Adrenal gland (tissue), 9 donors: ENCODE measurements at regions not wholly inside any gene's neighbourhood (a gene's known extent, or its start where the extent isn't known, plus 50 kb on each side); places are given as distances from the start of the nearest gene placed in this dataset.

Source experiments
- DNase-seq, 7 donors: peaks; one replicate each; pipeline ENCODE4 v3.0.0-alpha.2; 2019 to 2020
- H3K27ac ChIP-seq, 5 donors: fragments of 200-600 bp; sonication (generic) in 4 of 5; 1 replicate in 3 of 5; 2 replicates in 2 of 5; pipeline versions ENCODE4 v1.5.1 to v1.8.0; 2016 to 2020; ENCODE audit warnings: mild to moderate bottlenecking in 1 of 5
- H3K27me3 ChIP-seq: fragments of 200-600 bp; 2 replicates; pipeline ENCODE4 v1.8.0; 2021
- H3K36me3 ChIP-seq, 2 donors: fragments of 200-600 bp; replicated peaks in 1 of 2; 1 replicate in 1 of 2; 2 replicates in 1 of 2; pipeline versions ENCODE4 v1.5.1 to v1.8.0; 2018 to 2022
- H3K4me1 ChIP-seq, 2 donors: fragments of 200-600 bp; replicated peaks in 1 of 2; 1 replicate in 1 of 2; 2 replicates in 1 of 2; pipeline versions ENCODE4 v1.5.1 to v1.8.0; 2018 to 2021
- H3K4me3 ChIP-seq, 4 donors: fragments of 200-600 bp; sonication (generic) in 3 of 4; one replicate each; pipeline ENCODE4 v1.5.1; 2016 to 2018
- H3K9me3 ChIP-seq, 3 donors: fragments of 200-600 bp; sonication (generic) in 1 of 3; replicated peaks in 1 of 3; 1 replicate in 2 of 3; 2 replicates in 1 of 3; pipeline versions ENCODE4 v1.5.1 to v1.8.0; 2016 to 2021
- POLR2A ChIP-seq, 2 donors: fragments of 450-650 bp; IDR thresholded peaks; one replicate each; pipeline ENCODE4 v1.6.1; 2017; ENCODE audit warnings: antibody characterized with exemption in 2 of 2, mild to moderate bottlenecking in 2 of 2, moderate library complexity in 1 of 2
- WGBS, 4 donors: extraction: QIAGEN DNeasy Blood & Tissue Kit in 2 of 4; methylation state at CpG; one replicate each; pipeline versions ENCODE4 v1.1.5 to v1.1.7; 2013 to 2017; 5-methylcytosine and 5-hydroxymethylcytosine counted together
- intact Hi-C, 2 donors: fragments of 100-400 bp; cut with DNase I; formaldehyde crosslinking; loops; one replicate each; pipeline versions ENCODE4 v1.14.1 to v1.15.0; 2022 to 2023
- TF ChIP-seq, protein P1 (sequence below), 6 experiments: fragments of 450-650 bp in 4 of 6; fragments of 200-600 bp in 2 of 6; sonication (generic) in 1 of 6; IDR thresholded peaks; 1 replicate in 5 of 6; 2 replicates in 1 of 6; pipeline versions ENCODE4 v1.5.1 to v1.8.0; 2016 to 2021; ENCODE audit warnings: antibody characterized with exemption in 6 of 6, mild to moderate bottlenecking in 2 of 6, moderate library complexity in 1 of 6
- donor health status: healthy with polysubstance abuse.
- donor health status: Bipolar disorder and iron deficiency.
- donor health status: DM: yes; HTN: yes; CAD: no.
- donor health status: DM: no; HTN: no; CAD: no.
- donor health status: DM: no; HTN: no; CAD: no.

DNA sequence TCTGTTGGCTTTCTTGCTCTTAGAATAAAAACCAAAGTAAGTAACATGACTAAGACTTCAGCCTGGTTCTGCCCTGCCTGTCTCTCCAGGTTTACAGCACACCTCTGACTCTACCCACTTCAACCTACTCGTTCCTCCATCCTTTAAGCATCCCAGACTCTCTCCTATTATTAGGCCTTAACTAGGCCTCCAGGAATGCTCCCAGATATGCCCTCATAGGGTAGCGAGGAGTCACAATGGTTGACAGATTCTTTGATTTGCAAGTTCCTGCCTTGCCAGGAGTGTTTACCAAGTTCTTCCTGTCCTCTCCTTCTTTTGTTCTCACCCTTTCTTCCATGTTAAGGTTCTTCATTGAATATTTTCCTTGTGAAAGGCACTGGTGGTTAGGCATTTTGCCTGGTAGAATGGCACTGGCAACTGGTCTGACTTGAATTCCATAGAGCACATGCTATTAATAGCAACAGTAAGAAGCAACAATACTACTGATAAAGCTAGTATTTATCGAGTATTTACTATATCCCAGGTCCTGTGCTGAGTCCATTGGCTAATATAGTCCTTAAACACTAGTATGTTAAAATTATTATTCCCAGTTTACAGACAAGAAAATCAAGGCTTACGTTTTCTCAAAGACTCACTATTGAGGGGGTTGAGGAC, 327.9 kb upstream of the PRKCQ start:
- no peak for DNase-seq
- Histone ChIP-seq H3K4me1 (peaks cover 5 to 11% of the 10 kb centered on the region in 2 donors), H3K9me3 (no peaks in the 10 kb centered on the region), H3K27ac (no peak overlapping the region), H3K27me3 (no peaks in the 10 kb centered on the region), H3K4me3 (no peak overlapping the region), H3K36me3 (no peaks in the 10 kb centered on the region)
- WGBS, 4 donors: 84 to 89% (median 86%) methylated on average over 4 of the region's 4 CpGs
- TF ChIP-seq, protein P1, sequence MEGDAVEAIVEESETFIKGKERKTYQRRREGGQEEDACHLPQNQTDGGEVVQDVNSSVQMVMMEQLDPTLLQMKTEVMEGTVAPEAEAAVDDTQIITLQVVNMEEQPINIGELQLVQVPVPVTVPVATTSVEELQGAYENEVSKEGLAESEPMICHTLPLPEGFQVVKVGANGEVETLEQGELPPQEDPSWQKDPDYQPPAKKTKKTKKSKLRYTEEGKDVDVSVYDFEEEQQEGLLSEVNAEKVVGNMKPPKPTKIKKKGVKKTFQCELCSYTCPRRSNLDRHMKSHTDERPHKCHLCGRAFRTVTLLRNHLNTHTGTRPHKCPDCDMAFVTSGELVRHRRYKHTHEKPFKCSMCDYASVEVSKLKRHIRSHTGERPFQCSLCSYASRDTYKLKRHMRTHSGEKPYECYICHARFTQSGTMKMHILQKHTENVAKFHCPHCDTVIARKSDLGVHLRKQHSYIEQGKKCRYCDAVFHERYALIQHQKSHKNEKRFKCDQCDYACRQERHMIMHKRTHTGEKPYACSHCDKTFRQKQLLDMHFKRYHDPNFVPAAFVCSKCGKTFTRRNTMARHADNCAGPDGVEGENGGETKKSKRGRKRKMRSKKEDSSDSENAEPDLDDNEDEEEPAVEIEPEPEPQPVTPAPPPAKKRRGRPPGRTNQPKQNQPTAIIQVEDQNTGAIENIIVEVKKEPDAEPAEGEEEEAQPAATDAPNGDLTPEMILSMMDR (IDR thresholded peaks at IDR 0.05): no peak
- no peak for TF ChIP-seq POLR2A (IDR thresholded peaks at IDR 0.05)
- intact Hi-C loops: no loop called here

DNA sequence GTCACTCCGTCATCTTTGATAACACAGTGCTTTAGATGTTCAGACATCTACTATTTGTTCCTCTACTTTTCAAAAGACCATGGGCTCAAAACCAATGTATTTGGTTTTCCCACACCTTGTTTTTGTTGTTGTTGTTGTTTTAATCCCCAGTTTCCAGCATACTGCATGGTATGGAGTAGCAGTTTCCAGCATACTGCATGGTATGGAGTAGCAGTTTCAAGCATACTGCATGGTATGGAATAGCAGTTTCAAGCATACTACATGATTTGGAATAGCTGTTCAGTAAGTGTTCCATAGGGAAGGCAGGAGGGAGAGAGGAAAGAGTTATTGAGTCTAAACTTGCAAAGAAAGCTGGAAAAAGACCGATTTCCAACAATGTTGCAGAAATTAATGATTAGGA, 314.3 kb upstream of the PRKCQ start:
- TF ChIP-seq, protein P1 (IDR thresholded peaks at IDR 0.05): no peak
- TF ChIP-seq POLR2A (IDR thresholded peaks at IDR 0.05): no peak
- H3K27me3 ChIP-seq: no peaks in the 10 kb centered on the region
- H3K9me3 ChIP-seq: no peaks in the 10 kb centered on the region
- H3K4me3 ChIP-seq: no peak overlapping the region
- no peaks in the 10 kb centered on the region for H3K36me3 ChIP-seq
- no peak for DNase-seq
- H3K4me1 ChIP-seq: no peaks in the 10 kb centered on the region
- no peak overlapping the region for H3K27ac ChIP-seq
- intact Hi-C loops: no loop called here
- 83 to 97% (median 86%) methylated on average over 2 of the region's 2 CpGs for WGBS, 4 donors

DNA sequence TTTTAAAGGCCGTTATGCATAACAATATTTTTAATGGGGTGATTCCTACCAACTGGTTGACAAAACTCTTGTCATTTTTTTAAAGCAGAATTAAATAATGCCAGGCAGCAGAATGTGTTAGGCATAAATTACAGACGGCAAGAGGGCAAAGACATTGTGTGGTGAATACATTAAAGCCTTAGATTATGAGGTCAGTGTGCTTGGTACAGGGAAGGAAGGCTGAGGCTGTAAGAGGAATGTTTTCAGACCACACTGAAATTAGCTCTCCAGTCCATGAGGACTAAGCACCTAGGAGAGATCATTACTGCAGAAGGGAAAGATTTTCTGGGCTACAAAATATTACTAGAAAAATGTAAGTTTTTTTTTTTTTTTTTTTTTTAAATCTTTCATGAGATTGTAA, 312.8 kb upstream of the PRKCQ start:
- Histone ChIP-seq H3K36me3 (no peaks in the 10 kb centered on the region), H3K4me1 (no peaks in the 10 kb centered on the region), H3K27me3 (no peaks in the 10 kb centered on the region), H3K9me3 (no peaks in the 10 kb centered on the region), H3K27ac (no peak overlapping the region), H3K4me3 (no peak overlapping the region)
- no peak for DNase-seq
- no peak for TF ChIP-seq POLR2A (IDR thresholded peaks at IDR 0.05)
- TF ChIP-seq, protein P1 (IDR thresholded peaks at IDR 0.05): no peak
- intact Hi-C loops: no loop called here
- 69 to 87% (median 76%) methylated on average over 2 of the region's 2 CpGs for WGBS, 4 donors

DNA sequence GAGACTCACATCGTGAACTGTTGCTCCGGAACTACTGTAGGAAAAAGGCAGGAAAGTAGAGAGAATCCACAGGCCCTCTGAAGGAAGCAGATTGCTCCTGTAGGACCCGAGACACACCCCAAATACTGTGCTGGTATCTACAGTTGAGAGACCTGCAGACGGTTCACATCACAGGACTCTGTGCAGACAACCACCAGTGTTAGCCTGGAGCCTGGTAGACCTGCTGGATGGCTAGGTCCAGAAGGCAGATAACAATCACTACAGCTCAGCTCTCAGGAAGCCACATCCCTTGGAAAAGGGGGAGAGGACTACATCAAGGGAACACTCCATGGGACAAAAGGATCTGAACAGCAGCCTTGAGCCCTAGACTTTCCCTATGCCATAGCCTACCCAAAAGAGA, 311.8 kb upstream of the PRKCQ start:
- WGBS, 4 donors: 78 to 90% (median 82%) methylated on average over 4 of the region's 4 CpGs
- intact Hi-C loops: no loop called here
- no peak for DNase-seq
- Histone ChIP-seq H3K4me3 (no peak overlapping the region), H3K36me3 (no peaks in the 10 kb centered on the region), H3K9me3 (no peaks in the 10 kb centered on the region), H3K27ac (no peak overlapping the region), H3K4me1 (no peaks in the 10 kb centered on the region), H3K27me3 (no peaks in the 10 kb centered on the region)
- TF ChIP-seq, protein P1 (IDR thresholded peaks at IDR 0.05): no peak
- TF ChIP-seq POLR2A (IDR thresholded peaks at IDR 0.05): no peak
